ENCODE measurements at regions not wholly inside any gene's neighbourhood (a gene's known extent, or its start where the extent isn't known, plus 50 kb on each side); places are given as distances from the start of the nearest gene placed in this dataset.

GRCh38 chr1:61004262-61005003 is 77.9 kb upstream of the NFIA start:
- intact Hi-C loops (cut with DNase I) = no loop called here
- no peaks in the 10 kb centered on the region for H3K4me1 ChIP-seq (ENCODE audit: control insufficient read depth, insufficient read depth, low read length)
- DNase-seq (no peak), ATAC-seq (peak; percentile 17 to 18)
- no peaks in the 10 kb centered on the region for H3K27me3 ChIP-seq (ENCODE audit: control insufficient read depth, insufficient read depth)
- no peak overlapping the region for H3K4me3 ChIP-seq (ENCODE audit: low read length)
- H3K27ac ChIP-seq (ENCODE audit: low read length) = no peak overlapping the region
- 70% methylated on average over 4 of the region's 4 CpGs for WGBS
- no peaks in the 10 kb centered on the region for H3K9me3 ChIP-seq (ENCODE audit: control insufficient read depth, low read length)

- no peak for ATAC-seq
These were observed 82.0 kb upstream of the NFIA start for GRCh38 chr1:61000327-61000726.

GRCh38 chr1:60998786-60999185 is 83.6 kb upstream of the NFIA start:
- no peak for DNase-seq
- 84% methylated on average over 5 of the region's 5 CpGs for WGBS

More at GRCh38 chr1:61000327-61000726, 82.0 kb upstream of the NFIA start:
- H3K27me3 ChIP-seq (ENCODE audit: control insufficient read depth, insufficient read depth) = no peaks in the 10 kb centered on the region
- no peaks in the 10 kb centered on the region for H3K4me1 ChIP-seq (ENCODE audit: control insufficient read depth, insufficient read depth, low read length)
- H3K27ac ChIP-seq (ENCODE audit: low read length) = no peak overlapping the region
- no peaks in the 10 kb centered on the region for H3K9me3 ChIP-seq (ENCODE audit: control insufficient read depth, low read length)
- WGBS = 82% methylated on average over 3 of the region's 3 CpGs
- no peak overlapping the region for H3K4me3 ChIP-seq (ENCODE audit: low read length)
- no peak for DNase-seq
- intact Hi-C loops (cut with DNase I) = no loop called here

GRCh38 chr1:60994828-60995492 is 87.4 kb upstream of the NFIA start:
- Histone ChIP-seq H3K4me3 (ENCODE audit: low read length) (no peak overlapping the region), H3K4me1 (ENCODE audit: control insufficient read depth, insufficient read depth, low read length) (peaks cover 2% of the 10 kb centered on the region), H3K27me3 (ENCODE audit: control insufficient read depth, insufficient read depth) (no peaks in the 10 kb centered on the region), H3K9me3 (ENCODE audit: control insufficient read depth, low read length) (no peaks in the 10 kb centered on the region), H3K27ac (ENCODE audit: low read length) (no peak overlapping the region)
- intact Hi-C loops (cut with DNase I) = no loop called here
- DNase-seq = no peak
- ATAC-seq = no peak

More at GRCh38 chr1:60998786-60999185, 83.6 kb upstream of the NFIA start:
- Histone ChIP-seq H3K4me1 (ENCODE audit: control insufficient read depth, insufficient read depth, low read length) (no peaks in the 10 kb centered on the region), H3K27ac (ENCODE audit: low read length) (no peak overlapping the region), H3K9me3 (ENCODE audit: control insufficient read depth, low read length) (no peaks in the 10 kb centered on the region), H3K27me3 (ENCODE audit: control insufficient read depth, insufficient read depth) (no peaks in the 10 kb centered on the region), H3K4me3 (ENCODE audit: low read length) (no peak overlapping the region)
- intact Hi-C loops (cut with DNase I) = no loop called here
- ATAC-seq = no peak

GRCh38 chr1:60994369-60994768 is 88.0 kb upstream of the NFIA start:
- H3K27me3 ChIP-seq (ENCODE audit: control insufficient read depth, insufficient read depth) = no peaks in the 10 kb centered on the region
- DNase-seq = no peak
- no peak overlapping the region for H3K4me3 ChIP-seq (ENCODE audit: low read length)
- intact Hi-C loops (cut with DNase I) = no loop called here
- no peaks in the 10 kb centered on the region for H3K9me3 ChIP-seq (ENCODE audit: control insufficient read depth, low read length)
- H3K27ac ChIP-seq (ENCODE audit: low read length) = no peak overlapping the region
- WGBS = 96% methylated on average over 3 of the region's 3 CpGs
- ATAC-seq = no peak
- H3K4me1 ChIP-seq (ENCODE audit: control insufficient read depth, insufficient read depth, low read length) = peaks cover 5% of the 10 kb centered on the region

GRCh38 chr1:60992165-60992564 is 90.2 kb upstream of the NFIA start:
- H3K27ac ChIP-seq (ENCODE audit: low read length) = no peak overlapping the region
- DNase-seq = peak in 2 of 3 donors; percentile 28 to 70
- no peaks in the 10 kb centered on the region for H3K27me3 ChIP-seq (ENCODE audit: control insufficient read depth, insufficient read depth)
- intact Hi-C loops (cut with DNase I) = no loop called here
- no peaks in the 10 kb centered on the region for H3K9me3 ChIP-seq (ENCODE audit: control insufficient read depth, low read length)
- H3K4me1 ChIP-seq (ENCODE audit: control insufficient read depth, insufficient read depth, low read length) = peaks cover 5% of the 10 kb centered on the region
- no peak overlapping the region for H3K4me3 ChIP-seq (ENCODE audit: low read length)
- peak; percentile 41 to 69 for ATAC-seq
- WGBS = 79% methylated on average over 1 of the region's 1 CpG

GRCh38 chr1:60990714-60991090 is 91.7 kb upstream of the NFIA start:
- Histone ChIP-seq H3K4me1 (ENCODE audit: control insufficient read depth, insufficient read depth, low read length) (peaks cover 5% of the 10 kb centered on the region), H3K27me3 (ENCODE audit: control insufficient read depth, insufficient read depth) (no peaks in the 10 kb centered on the region), H3K4me3 (ENCODE audit: low read length) (no peak overlapping the region), H3K9me3 (ENCODE audit: control insufficient read depth, low read length) (no peaks in the 10 kb centered on the region), H3K27ac (ENCODE audit: low read length) (peak overlapping the region; percentile 37)
- DNase-seq (no peak), ATAC-seq (no peak)
- WGBS = 66% methylated on average over 8 of the region's 8 CpGs
- intact Hi-C loops (cut with DNase I) = no loop called here

GRCh38 chr1:60989749-60990713 is 92.3 kb upstream of the NFIA start:
- ATAC-seq = peak; percentile 60 to 80
- intact Hi-C loops (cut with DNase I) = no loop called here
- Histone ChIP-seq H3K27ac (ENCODE audit: low read length) (peak overlapping the region; percentile 37), H3K9me3 (ENCODE audit: control insufficient read depth, low read length) (no peaks in the 10 kb centered on the region), H3K4me3 (ENCODE audit: low read length) (no peak overlapping the region), H3K27me3 (ENCODE audit: control insufficient read depth, insufficient read depth) (no peaks in the 10 kb centered on the region), H3K4me1 (ENCODE audit: control insufficient read depth, insufficient read depth, low read length) (peaks cover 5% of the 10 kb centered on the region)
- WGBS = 14% methylated on average over 7 of the region's 7 CpGs
- DNase-seq = peak; percentile 72 to 81 (median 77)

GRCh38 chr1:60988891-60989290 is 93.5 kb upstream of the NFIA start:
- Histone ChIP-seq H3K27ac (ENCODE audit: low read length) (peak overlapping the region; percentile 36), H3K9me3 (ENCODE audit: control insufficient read depth, low read length) (no peaks in the 10 kb centered on the region), H3K4me1 (ENCODE audit: control insufficient read depth, insufficient read depth, low read length) (peaks cover 5% of the 10 kb centered on the region), H3K27me3 (ENCODE audit: control insufficient read depth, insufficient read depth) (no peaks in the 10 kb centered on the region), H3K4me3 (ENCODE audit: low read length) (no peak overlapping the region)
- intact Hi-C loops (cut with DNase I) = no loop called here
- 61% methylated on average over 2 of the region's 2 CpGs for WGBS
- peak in 1 of 2 donors; percentile 22 for ATAC-seq
- no peak for DNase-seq

- intact Hi-C loops (cut with DNase I) = no loop called here
- peaks cover 5% of the 10 kb centered on the region for H3K4me1 ChIP-seq (ENCODE audit: control insufficient read depth, insufficient read depth, low read length)
- ATAC-seq = no peak
- no peak overlapping the region for H3K4me3 ChIP-seq (ENCODE audit: low read length)
- no peak for DNase-seq
- H3K27ac ChIP-seq (ENCODE audit: low read length) = no peak overlapping the region
- 96% methylated on average over 3 of the region's 3 CpGs for WGBS
- no peaks in the 10 kb centered on the region for H3K9me3 ChIP-seq (ENCODE audit: control insufficient read depth, low read length)
- H3K27me3 ChIP-seq (ENCODE audit: control insufficient read depth, insufficient read depth) = no peaks in the 10 kb centered on the region
These were observed 94.5 kb upstream of the NFIA start for GRCh38 chr1:60987904-60988303.
